GM13977 (cell line): ENCODE measurements at regions not wholly inside any gene's neighbourhood (a gene's known extent, or its start where the extent isn't known, plus 50 kb on each side); places are given as distances from the start of the nearest gene placed in this dataset.

Experiments used
- DNase-seq: peaks from one replicate; pipeline ENCODE4 v3.0.0; 2012; ENCODE audit warnings: low spot score
- CTCF ChIP-seq: IDR thresholded peaks from 2 replicates; pipeline ENCODE4 v1.5.1; 2012; ENCODE audit warnings: mild to moderate bottlenecking, control low read depth; ENCODE audit not compliant: insufficient read depth; ENCODE audit errors: extremely low read depth, missing control alignments
- in situ Hi-C: fragments of 300-500 bp; cut with MboI; formaldehyde crosslinking; loops from one replicate; pipeline ENCODE4 v1.12.0; 2022; ENCODE audit warnings: low sequenced_read_pairs, low pct_unique_long_range_greater_than_20kb, mixed read lengths, inconsistent platforms; ENCODE audit not compliant: unreplicated experiment

DNA sequence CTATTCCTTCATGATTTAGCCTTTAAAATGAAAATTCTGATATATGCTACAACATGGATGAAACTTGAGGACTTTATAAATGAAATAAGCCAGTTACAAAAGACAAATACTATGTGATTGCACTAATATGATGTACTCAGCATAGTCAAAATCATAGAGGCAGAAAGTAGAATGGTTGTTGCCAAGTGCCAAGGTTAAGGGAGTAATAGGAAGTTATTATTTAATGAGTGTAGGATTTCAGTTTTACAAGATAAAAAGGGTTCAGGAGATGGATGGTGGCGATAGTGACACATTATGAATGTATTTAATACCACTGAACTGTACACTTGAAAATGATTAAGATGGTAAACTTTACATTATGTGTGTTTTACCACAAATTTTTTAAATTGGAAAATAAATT lies 73.1 kb upstream of the FMN2 start:
- in situ Hi-C loops, result no loop called here
- no peak for DNase-seq
- TF ChIP-seq CTCF, result no peak

- in situ Hi-C loops, result no loop called here
- DNase-seq, result no peak
- TF ChIP-seq CTCF, result no peak
These were observed 72.2 kb upstream of the FMN2 start for GRCh38 chr1:240019524-240019923.

- in situ Hi-C loops, result no loop called here
- no peak for TF ChIP-seq CTCF
- DNase-seq, result no peak
These were observed 70.8 kb upstream of the FMN2 start for GRCh38 chr1:240020871-240021270.

DNA sequence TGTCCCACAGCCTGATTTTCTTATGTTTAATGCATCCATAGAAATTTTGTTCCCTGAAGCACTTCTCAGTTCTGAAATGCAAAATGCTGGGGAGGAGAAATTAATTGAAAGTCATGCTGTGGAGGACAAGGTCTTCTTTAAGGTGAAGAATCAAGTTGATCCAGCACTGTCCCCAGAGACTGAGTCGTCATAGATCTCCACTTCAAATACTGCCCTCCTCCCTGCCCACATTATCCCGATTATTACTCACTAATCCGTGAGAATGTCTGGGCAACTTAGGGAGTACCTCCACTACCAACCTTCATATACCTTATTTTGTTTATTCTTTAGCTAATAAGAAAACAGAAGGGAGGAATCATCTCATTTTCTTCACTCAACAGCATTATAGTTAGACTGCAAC lies 70.0 kb upstream of the FMN2 start:
- in situ Hi-C loops, result no loop called here
- no peak for DNase-seq
- no peak for TF ChIP-seq CTCF

DNA sequence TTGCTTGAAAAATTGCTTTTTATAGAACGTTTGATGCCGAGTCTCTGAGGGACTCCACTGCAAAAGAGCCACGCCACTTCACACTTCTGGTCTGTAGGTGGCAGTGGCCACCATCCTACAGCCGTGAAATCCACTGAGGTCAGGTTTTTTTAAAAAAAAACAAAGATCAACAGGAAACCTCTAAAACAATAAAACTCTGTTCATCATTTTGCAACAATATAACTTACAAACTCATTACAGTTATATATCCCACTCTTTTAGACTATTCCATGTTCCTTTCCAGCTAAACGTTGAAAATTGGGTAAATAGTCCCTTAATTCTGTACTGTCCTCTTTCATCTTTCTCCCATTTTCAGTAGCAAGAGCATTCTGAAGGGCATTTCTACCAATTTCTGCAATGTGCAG lies 64.6 kb upstream of the FMN2 start:
- peak; percentile 68 for TF ChIP-seq CTCF
- in situ Hi-C loops, result no loop called here
- DNase-seq, result peak; percentile 41

DNA sequence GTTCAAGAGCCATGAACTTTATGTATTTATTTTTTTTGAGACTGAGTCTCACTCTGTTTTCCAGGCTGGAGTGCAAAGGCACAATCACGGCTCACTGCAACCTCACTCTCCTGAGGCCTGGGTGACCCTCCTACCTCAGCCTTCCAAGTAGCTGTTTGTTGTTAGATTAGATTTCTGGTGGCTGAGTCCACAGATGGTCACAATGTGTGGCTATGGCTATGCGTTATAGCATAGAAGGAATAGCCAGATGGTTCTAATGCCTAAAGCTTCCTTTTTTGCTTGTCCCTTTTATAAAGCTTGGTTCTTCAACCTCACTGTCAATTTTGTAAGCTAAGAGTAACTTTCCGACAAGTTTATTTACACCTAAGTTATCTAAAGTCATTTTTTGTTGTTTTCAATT lies 62.3 kb upstream of the FMN2 start:
- no peak for DNase-seq
- TF ChIP-seq CTCF, result no peak
- in situ Hi-C loops, result no loop called here

- TF ChIP-seq CTCF, result no peak
- in situ Hi-C loops, result no loop called here
- no peak for DNase-seq
These were observed 61.4 kb upstream of the FMN2 start for GRCh38 chr1:240030236-240030635.
